GM18502 (cell line): ENCODE measurements at regions not wholly inside any gene's neighbourhood (a gene's known extent, or its start where the extent isn't known, plus 50 kb on each side); places are given as distances from the start of the nearest gene placed in this dataset.

ENCODE experiments used
- ATAC-seq: cut with Tn5 transposase; IDR thresholded peaks from one replicate; pipeline ENCODE4 v1.9.1; 2021; ENCODE audit warnings: mild to moderate bottlenecking; ENCODE audit not compliant: unreplicated experiment, poor library complexity

GRCh38 chr3:107428051-107428858, 51.0 kb downstream of the CCDC54 start:
- ATAC-seq = no peak

- ATAC-seq = peak; percentile 51
Observed at GRCh38 chr3:107429320-107430181, 52.3 kb downstream of the CCDC54 start.

- no peak for ATAC-seq
Observed at GRCh38 chr3:107430214-107430995, 53.2 kb downstream of the CCDC54 start.

GRCh38 chr3:107430996-107431245, 53.7 kb downstream of the CCDC54 start:
- peak; percentile 37 for ATAC-seq

- peak; percentile 69 for ATAC-seq
Observed at GRCh38 chr3:107431246-107432012, 54.2 kb downstream of the CCDC54 start.

GRCh38 chr3:107432013-107432515, 54.8 kb downstream of the CCDC54 start:
- ATAC-seq = no peak

GRCh38 chr3:107432646-107433045, 55.4 kb downstream of the CCDC54 start:
- no peak for ATAC-seq

- ATAC-seq = no peak
Observed at GRCh38 chr3:107436029-107436428, 58.8 kb downstream of the CCDC54 start.

GRCh38 chr3:107438671-107439070, 61.4 kb downstream of the CCDC54 start:
- no peak for ATAC-seq

GRCh38 chr3:107441617-107442016, 64.4 kb downstream of the CCDC54 start:
- ATAC-seq = no peak

GRCh38 chr3:107443461-107443860, 66.2 kb downstream of the CCDC54 start:
- ATAC-seq = no peak

- peak; percentile 72 for ATAC-seq
Observed at GRCh38 chr3:107446706-107447105, 69.5 kb downstream of the CCDC54 start.

- no peak for ATAC-seq
Observed at GRCh38 chr3:107450254-107450893, 72.4 kb upstream of the BBX start.

- no peak for ATAC-seq
Observed at GRCh38 chr3:107452436-107452835, 70.3 kb upstream of the BBX start.

- no peak for ATAC-seq
Observed at GRCh38 chr3:107453504-107453903, 69.3 kb upstream of the BBX start.

GRCh38 chr3:107455621-107456020, 67.1 kb upstream of the BBX start:
- ATAC-seq = no peak

GRCh38 chr3:107456501-107456900, 66.3 kb upstream of the BBX start:
- no peak for ATAC-seq

GRCh38 chr3:107458871-107459270, 63.9 kb upstream of the BBX start:
- no peak for ATAC-seq

GRCh38 chr3:107461721-107462120, 61.0 kb upstream of the BBX start:
- no peak for ATAC-seq

- ATAC-seq = no peak
Observed at GRCh38 chr3:107464037-107464436, 58.7 kb upstream of the BBX start.
